Epithelial cell of proximal tubule (primary cell): ENCODE measurements at regions not wholly inside any gene's neighbourhood (a gene's known extent, or its start where the extent isn't known, plus 50 kb on each side); places are given as distances from the start of the nearest gene placed in this dataset.

Experiments used
- DNase-seq: peaks from one replicate; pipeline ENCODE4 v3.0.0-alpha.2; 2011; ENCODE audit warnings: low read depth
- H3K4me3 ChIP-seq: 2 replicates; pipeline ENCODE4 v1.5.1; 2011; ENCODE audit warnings: low read depth, mild to moderate bottlenecking, low read length
- CTCF ChIP-seq: conservative IDR thresholded peaks from 2 replicates; pipeline ENCODE4 v1.5.1; 2012; ENCODE audit warnings: low read depth, mild to moderate bottlenecking, low read length

GRCh38 chr11:15858881-15859280, 497.5 kb downstream of the SOX6 start:
- TF ChIP-seq CTCF, result no peak
- H3K4me3 ChIP-seq, result no peak overlapping the region
- no peak for DNase-seq

GRCh38 chr11:15859411-15859810, 496.9 kb downstream of the SOX6 start:
- no peak for DNase-seq
- no peak for TF ChIP-seq CTCF
- no peak overlapping the region for H3K4me3 ChIP-seq

- DNase-seq, result no peak
- TF ChIP-seq CTCF, result no peak
- no peak overlapping the region for H3K4me3 ChIP-seq
Observed at GRCh38 chr11:15861256-15861655, 495.1 kb downstream of the SOX6 start.

GRCh38 chr11:15863411-15863810, 492.9 kb downstream of the SOX6 start:
- H3K4me3 ChIP-seq, result no peak overlapping the region
- no peak for DNase-seq
- TF ChIP-seq CTCF, result no peak

- TF ChIP-seq CTCF, result no peak
- no peak overlapping the region for H3K4me3 ChIP-seq
- no peak for DNase-seq
Observed at GRCh38 chr11:15864026-15864805, 492.1 kb downstream of the SOX6 start.

- DNase-seq, result no peak
- no peak overlapping the region for H3K4me3 ChIP-seq
- TF ChIP-seq CTCF, result no peak
Observed at GRCh38 chr11:15865212-15865987, 490.9 kb downstream of the SOX6 start.
